ENCODE measurements at regions not wholly inside any gene's neighbourhood (a gene's known extent, or its start where the extent isn't known, plus 50 kb on each side); places are given as distances from the start of the nearest gene placed in this dataset.

GRCh38 chr10:88118729-88119128, 255.3 kb downstream of the PTEN start (continued):
- no peak for TF ChIP-seq ZNF398 (tag by site-specific recombination; IDR thresholded peaks at IDR 0.05)

GRCh38 chr10:88119160-88119559, 255.7 kb downstream of the PTEN start:
- Histone ChIP-seq H3K4me1 (ENCODE audit: control insufficient read depth, insufficient read depth, low read length) (peaks cover 11% of the 10 kb centered on the region), H3K36me3 (ENCODE audit: control insufficient read depth in 2 of 2, insufficient read depth in 1 of 2, low read length in 2 of 2) (no peaks in the 10 kb centered on the region), H3K9me3 (ENCODE audit: control insufficient read depth, insufficient read depth, low read depth, low read length) (no peaks in the 10 kb centered on the region), H3K4me3 (ENCODE audit: low read depth, low read length) (no peak overlapping the region), H3K27ac (ENCODE audit: extremely low read depth, low read depth, low read length) (no peak overlapping the region)
- TF ChIP-seq ZNF664 (tag by site-specific recombination; IDR thresholded peaks at IDR 0.05) (peak; percentile 71), ZNF311 (tag by site-specific recombination; IDR thresholded peaks at IDR 0.05; ENCODE audit: borderline replicate concordance) (no peak), ZNF747 (tag by site-specific recombination; IDR thresholded peaks at IDR 0.05) (no peak), ZNF148 (tag by site-specific recombination; IDR thresholded peaks at IDR 0.05; ENCODE audit: borderline replicate concordance) (no peak), ZNF398 (tag by site-specific recombination; IDR thresholded peaks at IDR 0.05) (no peak)
- ChIA-PET POLR2A (no interaction called here), CTCF (interaction anchor here (1.4 kb wide), 2 partner anchors 60 to 269 kb away, joined by 3 to 4 read pairs; no protein-coding TSS in a partner anchor)

- Histone ChIP-seq H3K4me1 (ENCODE audit: control insufficient read depth, insufficient read depth, low read length) (peaks cover 11% of the 10 kb centered on the region), H3K36me3 (ENCODE audit: control insufficient read depth in 2 of 2, insufficient read depth in 1 of 2, low read length in 2 of 2) (no peaks in the 10 kb centered on the region), H3K9me3 (ENCODE audit: control insufficient read depth, insufficient read depth, low read depth, low read length) (no peaks in the 10 kb centered on the region), H3K27ac (ENCODE audit: extremely low read depth, low read depth, low read length) (no peak overlapping the region), H3K4me3 (ENCODE audit: low read depth, low read length) (no peak overlapping the region)
- no peak for TF ChIP-seq SCRT2 (tag by site-specific recombination; IDR thresholded peaks at IDR 0.05)
- TF ChIP-seq PRDM1 (tag by site-specific recombination; IDR thresholded peaks at IDR 0.05) = peak; percentile 68
- no peak for TF ChIP-seq ZBTB17 (tag by site-specific recombination; IDR thresholded peaks at IDR 0.05)
- no peak for TF ChIP-seq ZNF585B (tag by site-specific recombination; IDR thresholded peaks at IDR 0.05)
- no peak for TF ChIP-seq ZNF501 (tag by site-specific recombination; IDR thresholded peaks at IDR 0.05)
- no peak for TF ChIP-seq ZNF530 (tag by site-specific recombination; IDR thresholded peaks at IDR 0.05; ENCODE audit: low read depth)
- TF ChIP-seq ZBTB11 (tag by site-specific recombination; conservative IDR thresholded peaks at IDR 0.05; ENCODE audit: low read depth) = peak; percentile 91
- CTCF ChIA-PET = interaction anchor here (0.6 kb wide), 1 partner anchor 305 kb away, joined by 3 read pairs; no protein-coding TSS in a partner anchor
- POLR2A ChIA-PET = no interaction called here
Measured at GRCh38 chr10:88120075-88120474, 256.6 kb downstream of the PTEN start.
